ENCODE measurements at regions not wholly inside any gene's neighbourhood (a gene's known extent, or its start where the extent isn't known, plus 50 kb on each side); places are given as distances from the start of the nearest gene placed in this dataset.

- TF ChIP-seq POLR2A (IDR thresholded peaks at IDR 0.05) (no peak), CTCF (IDR thresholded peaks at IDR 0.05) (no peak)
Measured at GRCh38 chr12:67508830-67509229, 139.7 kb upstream of the DYRK2 start.

All from stomach (tissue), 4 donors.